HEK293 (cell line): ENCODE measurements at regions not wholly inside any gene's neighbourhood (a gene's known extent, or its start where the extent isn't known, plus 50 kb on each side); places are given as distances from the start of the nearest gene placed in this dataset.

Experiments
- CTCF ChIA-PET: fragments of 350-600 bp; formaldehyde crosslinking; extraction: SDS; loops from one replicate; lab custom pipeline; 2021; ENCODE audit warnings: antibody characterized with exemption; lab: Yijun Ruan, JAX
- POLR2A ChIA-PET: fragments of 300-600 bp; formaldehyde crosslinking; extraction: SDS; loops from one replicate; lab custom pipeline; 2020; ENCODE audit warnings: antibody characterized with exemption, inconsistent platforms; lab: Yijun Ruan, JAX
- H3K27ac ChIP-seq: fragments of 200-500 bp; sonication (Bioruptor generic); 2 replicates; pipeline ENCODE4 v1.5.1; 2014; ENCODE audit warnings: low read depth, low read length, control low read depth, inconsistent platforms; ENCODE audit errors: extremely low read depth
- H3K36me3 ChIP-seq, 2 experiments: fragments of 200-500 bp in 1 of 2; sonication (Bioruptor generic) in 1 of 2; 1 replicate in 1 of 2; 2 replicates in 1 of 2; pipeline ENCODE4 v1.5.1; 2014 to 2017; ENCODE audit warnings: inconsistent platforms in 2 of 2, low read length in 2 of 2; ENCODE audit not compliant: control insufficient read depth in 2 of 2, insufficient read depth in 1 of 2
- H3K4me1 ChIP-seq: fragments of 200-500 bp; sonication (Bioruptor generic); 2 replicates; pipeline ENCODE4 v1.5.1; 2014; ENCODE audit warnings: mild to moderate bottlenecking, low read length, inconsistent platforms; ENCODE audit not compliant: control insufficient read depth, insufficient read depth
- H3K4me3 ChIP-seq: 2 replicates; pipeline ENCODE4 v1.5.1; 2011; ENCODE audit warnings: low read depth, mild to moderate bottlenecking, control low read depth, low read length, moderate library complexity
- H3K9me3 ChIP-seq: fragments of 200-500 bp; sonication (Bioruptor generic); 2 replicates; pipeline ENCODE4 v1.5.1; 2014; ENCODE audit warnings: low read depth, low read length, inconsistent platforms; ENCODE audit not compliant: control insufficient read depth, insufficient read depth
- FEZF1 ChIP-seq: fragments of 450-650 bp; formaldehyde crosslinking; IDR thresholded peaks from 2 replicates; pipeline ENCODE4 v1.5.1; 2016; ENCODE audit warnings: missing biosample characterization, missing genetic modification characterization
- GFI1B ChIP-seq: fragments of 450-650 bp; formaldehyde crosslinking; IDR thresholded peaks from 2 replicates; pipeline ENCODE4 v1.5.1; 2016; ENCODE audit warnings: missing biosample characterization, missing genetic modification characterization
- GLIS1 ChIP-seq: fragments of 450-650 bp; formaldehyde crosslinking; IDR thresholded peaks from 2 replicates; pipeline ENCODE4 v1.5.1; 2016; ENCODE audit warnings: missing biosample characterization, missing genetic modification characterization
- IKZF3 ChIP-seq: fragments of 450-650 bp; IDR thresholded peaks from 2 replicates; pipeline ENCODE4 v1.5.0; 2018; ENCODE audit warnings: missing biosample characterization, mild to moderate bottlenecking, missing genetic modification characterization, moderate library complexity
- KLF1 ChIP-seq: fragments of 450-650 bp; formaldehyde crosslinking; IDR thresholded peaks from 2 replicates; pipeline ENCODE4 v1.5.1; 2016; ENCODE audit warnings: missing biosample characterization, missing genetic modification characterization
- MEIS1 ChIP-seq: sonication (generic); formaldehyde crosslinking; IDR thresholded peaks from 2 replicates; pipeline ENCODE4 v1.8.1; 2022; ENCODE audit warnings: missing genetic modification reagents, mild to moderate bottlenecking, borderline replicate concordance
- MYNN ChIP-seq: fragments of 450-650 bp; formaldehyde crosslinking; IDR thresholded peaks from 2 replicates; pipeline ENCODE4 v1.5.1; 2016; ENCODE audit warnings: missing biosample characterization, missing genetic modification characterization, borderline replicate concordance
- OSR2 ChIP-seq: fragments of 450-650 bp; formaldehyde crosslinking; IDR thresholded peaks from 2 replicates; pipeline ENCODE4 v1.5.1; 2016; ENCODE audit warnings: missing biosample characterization, missing genetic modification characterization
- TCF7L2 ChIP-seq: IDR thresholded peaks from 2 replicates; pipeline ENCODE4 v1.6.1; 2011; ENCODE audit warnings: low read depth, mild to moderate bottlenecking, inconsistent platforms, low read length, moderate library complexity, borderline replicate concordance
- TRIM28 ChIP-seq: IDR thresholded peaks from 2 replicates; pipeline ENCODE4 v1.6.1; 2011; ENCODE audit warnings: low read length, control low read depth, borderline replicate concordance
- YY1 ChIP-seq: fragments of 450-650 bp; formaldehyde crosslinking; IDR thresholded peaks from 2 replicates; pipeline ENCODE4 v1.5.1; 2018; ENCODE audit warnings: missing biosample characterization, missing genetic modification characterization
- ZFP41 ChIP-seq: fragments of 450-650 bp; formaldehyde crosslinking; IDR thresholded peaks from 2 replicates; pipeline ENCODE4 v1.5.1; 2016; ENCODE audit warnings: missing biosample characterization, missing genetic modification characterization, borderline replicate concordance
- ZIC2 ChIP-seq: fragments of 450-650 bp; formaldehyde crosslinking; IDR thresholded peaks from 2 replicates; pipeline ENCODE4 v1.5.1; 2016; ENCODE audit warnings: missing biosample characterization, missing genetic modification characterization
- ZNF114 ChIP-seq: fragments of 450-650 bp; formaldehyde crosslinking; IDR thresholded peaks from 2 replicates; pipeline ENCODE4 v1.5.0; 2017; ENCODE audit warnings: missing biosample characterization, missing genetic modification characterization
- ZNF121 ChIP-seq: fragments of 450-650 bp; formaldehyde crosslinking; IDR thresholded peaks from 2 replicates; pipeline ENCODE4 v1.5.1; 2016; ENCODE audit warnings: missing biosample characterization, missing genetic modification characterization
- ZNF155 ChIP-seq: fragments of 450-650 bp; formaldehyde crosslinking; IDR thresholded peaks from 2 replicates; pipeline ENCODE4 v1.5.1; 2016; ENCODE audit warnings: missing biosample characterization, missing genetic modification characterization
- ZNF221 ChIP-seq: fragments of 450-650 bp; formaldehyde crosslinking; IDR thresholded peaks from 2 replicates; pipeline ENCODE4 v1.5.1; 2017; ENCODE audit warnings: missing biosample characterization, missing genetic modification characterization, borderline replicate concordance
- ZNF23 ChIP-seq: fragments of 450-650 bp; formaldehyde crosslinking; IDR thresholded peaks from 2 replicates; pipeline ENCODE4 v1.5.1; 2016; ENCODE audit warnings: missing biosample characterization, missing genetic modification characterization, borderline replicate concordance
- ZNF266 ChIP-seq: fragments of 450-650 bp; formaldehyde crosslinking; IDR thresholded peaks from 2 replicates; pipeline ENCODE4 v1.5.1; 2016; ENCODE audit warnings: missing biosample characterization, missing genetic modification characterization, low read depth
- ZNF311 ChIP-seq: fragments of 450-650 bp; formaldehyde crosslinking; IDR thresholded peaks from 2 replicates; pipeline ENCODE4 v1.5.1; 2017; ENCODE audit warnings: missing biosample characterization, missing genetic modification characterization, borderline replicate concordance
- ZNF501 ChIP-seq: fragments of 450-650 bp; formaldehyde crosslinking; IDR thresholded peaks from 2 replicates; pipeline ENCODE4 v1.5.1; 2016; ENCODE audit warnings: missing biosample characterization, missing genetic modification characterization
- ZNF510 ChIP-seq: fragments of 450-650 bp; formaldehyde crosslinking; IDR thresholded peaks from 2 replicates; pipeline ENCODE4 v1.5.1; 2018; ENCODE audit warnings: mild to moderate bottlenecking, missing genetic modification characterization, missing biosample characterization; ENCODE audit not compliant: insufficient replicate concordance
- ZNF561 ChIP-seq: fragments of 450-650 bp; IDR thresholded peaks from 2 replicates; pipeline ENCODE4 v1.5.1; 2018; ENCODE audit warnings: missing biosample characterization, missing genetic modification characterization, borderline replicate concordance
- ZNF76 ChIP-seq: fragments of 450-650 bp; formaldehyde crosslinking; IDR thresholded peaks from 2 replicates; pipeline ENCODE4; 2016; ENCODE audit warnings: low read depth, missing biosample characterization, missing genetic modification characterization, borderline replicate concordance
- ZSCAN30 ChIP-seq: fragments of 450-650 bp; IDR thresholded peaks from 2 replicates; pipeline ENCODE4 v1.5.1; 2018; ENCODE audit warnings: missing biosample characterization, mild to moderate bottlenecking, missing genetic modification characterization, moderate library complexity
- TF ChIP-seq, protein P1 (sequence below): fragments of 450-650 bp; formaldehyde crosslinking; IDR thresholded peaks from 2 replicates; pipeline ENCODE4 v1.5.1; 2016; ENCODE audit warnings: missing biosample characterization, missing genetic modification characterization
- TF ChIP-seq, protein P2 (sequence below): fragments of 450-650 bp; formaldehyde crosslinking; IDR thresholded peaks from 2 replicates; pipeline ENCODE4 v1.5.1; 2017; ENCODE audit warnings: missing biosample characterization, missing genetic modification characterization
- TF ChIP-seq, protein P3 (sequence below): fragments of 450-650 bp; formaldehyde crosslinking; IDR thresholded peaks from 2 replicates; pipeline ENCODE4 v1.5.1; 2016; ENCODE audit warnings: missing biosample characterization, missing genetic modification characterization
- TF ChIP-seq, protein P4 (sequence below): fragments of 450-650 bp; formaldehyde crosslinking; IDR thresholded peaks from 2 replicates; pipeline ENCODE4 v1.5.1; 2016; ENCODE audit warnings: missing biosample characterization, missing genetic modification characterization
- TF ChIP-seq, protein P5 (sequence below): fragments of 450-650 bp; formaldehyde crosslinking; IDR thresholded peaks from 2 replicates; pipeline ENCODE4 v1.5.1; 2016; ENCODE audit warnings: missing biosample characterization, missing genetic modification characterization

DNA sequence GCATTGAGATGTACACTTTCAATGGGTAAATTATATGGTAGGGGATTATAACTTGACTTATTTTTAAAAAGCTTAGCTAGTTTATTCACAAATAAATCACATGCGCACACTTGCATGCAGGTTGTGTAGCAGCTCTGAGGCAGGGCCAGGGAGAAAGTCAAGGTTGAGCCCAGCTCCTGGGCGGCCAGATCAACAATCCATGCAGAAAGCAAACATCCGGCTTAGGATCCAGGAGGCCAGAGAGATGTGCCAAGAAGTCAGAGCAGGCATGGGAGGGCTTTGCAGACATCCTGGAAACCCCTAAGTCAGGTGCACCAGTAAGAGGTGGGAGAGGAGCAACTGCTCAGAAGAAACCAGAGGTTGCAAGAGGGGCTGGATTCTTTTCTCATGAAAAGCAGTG lies 186.5 kb downstream of the AXIN2 start (continued):
- TF ChIP-seq, protein P1, sequence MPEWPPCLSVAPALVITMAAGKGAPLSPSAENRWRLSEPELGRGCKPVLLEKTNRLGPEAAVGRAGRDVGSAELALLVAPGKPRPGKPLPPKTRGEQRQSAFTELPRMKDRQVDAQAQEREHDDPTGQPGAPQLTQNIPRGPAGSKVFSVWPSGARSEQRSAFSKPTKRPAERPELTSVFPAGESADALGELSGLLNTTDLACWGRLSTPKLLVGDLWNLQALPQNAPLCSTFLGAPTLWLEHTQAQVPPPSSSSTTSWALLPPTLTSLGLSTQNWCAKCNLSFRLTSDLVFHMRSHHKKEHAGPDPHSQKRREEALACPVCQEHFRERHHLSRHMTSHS: no peak

DNA sequence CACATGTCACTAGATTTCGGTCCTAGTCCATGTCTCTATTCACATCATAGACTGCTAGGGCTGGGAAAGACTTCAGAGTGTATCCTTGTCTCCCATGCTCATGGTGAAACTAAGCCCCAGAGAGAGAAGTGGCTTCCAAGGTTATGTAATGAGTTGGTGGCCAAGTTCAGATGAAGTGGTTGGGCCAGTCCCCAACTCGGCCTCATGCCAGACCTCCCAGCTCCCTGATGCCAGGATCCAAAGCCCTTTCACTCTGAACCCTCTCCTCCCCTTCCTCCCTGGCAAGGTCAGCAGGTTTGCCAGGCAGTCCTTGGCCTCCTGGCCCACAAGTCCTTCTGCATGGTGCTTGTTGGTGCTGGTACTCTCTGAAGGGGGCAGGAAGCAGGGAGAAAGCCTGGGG lies 189.7 kb downstream of the AXIN2 start:
- H3K27ac ChIP-seq: no peak overlapping the region
- POLR2A ChIA-PET: no interaction called here

DNA sequence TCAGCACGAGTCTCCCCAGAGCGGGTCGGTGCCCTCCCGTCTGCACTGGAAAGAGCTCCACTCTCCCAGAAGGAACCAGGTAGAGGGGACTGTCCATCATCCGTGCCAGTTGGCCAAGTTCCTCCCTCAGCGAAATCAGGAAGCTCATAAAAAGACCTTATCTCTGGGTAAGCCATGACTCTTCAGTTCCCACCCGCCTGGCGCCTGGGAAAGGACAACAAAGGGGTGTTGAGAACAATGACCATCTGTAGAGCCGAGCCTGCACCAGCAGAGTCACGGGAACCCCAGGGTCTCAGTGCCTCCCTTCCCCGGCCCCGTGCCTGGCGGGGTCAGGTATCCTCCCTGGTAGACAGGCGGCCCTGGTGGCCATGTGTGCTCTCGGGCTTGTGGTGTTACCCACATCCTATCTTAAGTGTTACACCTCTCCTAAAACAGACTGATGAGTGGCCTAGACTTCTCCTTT lies 190.7 kb downstream of the AXIN2 start:
- CTCF ChIA-PET: no interaction called here
- no peak overlapping the region for H3K27ac ChIP-seq
- H3K9me3 ChIP-seq: no peaks in the 10 kb centered on the region
- H3K4me1 ChIP-seq: 0 out of 2 replicates have a peak, but pooled peaks cover 3% of the 10 kb centered on the region
- POLR2A ChIA-PET: no interaction called here
- H3K4me3 ChIP-seq: no peak overlapping the region
- H3K36me3 ChIP-seq: no peaks in the 10 kb centered on the region
- TF ChIP-seq TRIM28: peak; percentile 77
- peak; percentile 61 for TF ChIP-seq TCF7L2
- no peak for TF ChIP-seq IKZF3 (tag by site-specific recombination)
- no peak for TF ChIP-seq ZNF155 (tag by site-specific recombination)
- no peak for TF ChIP-seq ZNF121
- 0 out of 2 replicates have a peak, but pooled peaks have one; percentile 22 for TF ChIP-seq OSR2 (tag by site-specific recombination)
- TF ChIP-seq, protein P2, sequence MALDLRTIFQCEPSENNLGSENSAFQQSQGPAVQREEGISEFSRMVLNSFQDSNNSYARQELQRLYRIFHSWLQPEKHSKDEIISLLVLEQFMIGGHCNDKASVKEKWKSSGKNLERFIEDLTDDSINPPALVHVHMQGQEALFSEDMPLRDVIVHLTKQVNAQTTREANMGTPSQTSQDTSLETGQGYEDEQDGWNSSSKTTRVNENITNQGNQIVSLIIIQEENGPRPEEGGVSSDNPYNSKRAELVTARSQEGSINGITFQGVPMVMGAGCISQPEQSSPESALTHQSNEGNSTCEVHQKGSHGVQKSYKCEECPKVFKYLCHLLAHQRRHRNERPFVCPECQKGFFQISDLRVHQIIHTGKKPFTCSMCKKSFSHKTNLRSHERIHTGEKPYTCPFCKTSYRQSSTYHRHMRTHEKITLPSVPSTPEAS (tag by site-specific recombination): no peak
- TF ChIP-seq GLIS1: peak; percentile 80
- TF ChIP-seq ZNF311: no peak
- TF ChIP-seq, protein P3, sequence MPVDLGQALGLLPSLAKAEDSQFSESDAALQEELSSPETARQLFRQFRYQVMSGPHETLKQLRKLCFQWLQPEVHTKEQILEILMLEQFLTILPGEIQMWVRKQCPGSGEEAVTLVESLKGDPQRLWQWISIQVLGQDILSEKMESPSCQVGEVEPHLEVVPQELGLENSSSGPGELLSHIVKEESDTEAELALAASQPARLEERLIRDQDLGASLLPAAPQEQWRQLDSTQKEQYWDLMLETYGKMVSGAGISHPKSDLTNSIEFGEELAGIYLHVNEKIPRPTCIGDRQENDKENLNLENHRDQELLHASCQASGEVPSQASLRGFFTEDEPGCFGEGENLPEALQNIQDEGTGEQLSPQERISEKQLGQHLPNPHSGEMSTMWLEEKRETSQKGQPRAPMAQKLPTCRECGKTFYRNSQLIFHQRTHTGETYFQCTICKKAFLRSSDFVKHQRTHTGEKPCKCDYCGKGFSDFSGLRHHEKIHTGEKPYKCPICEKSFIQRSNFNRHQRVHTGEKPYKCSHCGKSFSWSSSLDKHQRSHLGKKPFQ (tag by site-specific recombination): peak; percentile 91
- TF ChIP-seq ZNF561 (tag by site-specific recombination): 0 out of 2 replicates have a peak, but pooled peaks have one; percentile 28
- peak; percentile 90 for TF ChIP-seq ZIC2 (tag by site-specific recombination)
- no peak for TF ChIP-seq YY1
- peak; percentile 49; the same call in 1 of the 2 replicates for TF ChIP-seq ZSCAN30 (tag by site-specific recombination)
- no peak for TF ChIP-seq ZNF23 (tag by site-specific recombination)
- TF ChIP-seq FEZF1 (tag by site-specific recombination): peak; percentile 93

More for the DNA sequence above, 189.7 kb downstream of the AXIN2 start:
- TF ChIP-seq MYNN (tag by site-specific recombination) (no peak), GFI1B (no peak), ZNF76 (no peak), MEIS1 (CRISPR knock-in tag) (no peak), ZNF266 (tag by site-specific recombination) (no peak), ZNF114 (tag by site-specific recombination) (no peak), ZFP41 (tag by site-specific recombination) (no peak), ZNF501 (tag by site-specific recombination) (no peak), ZNF221 (no peak), ZNF510 (no peak), KLF1 (tag by site-specific recombination) (no peak), FEZF1 (tag by site-specific recombination) (no peak)
- TF ChIP-seq, protein P4, sequence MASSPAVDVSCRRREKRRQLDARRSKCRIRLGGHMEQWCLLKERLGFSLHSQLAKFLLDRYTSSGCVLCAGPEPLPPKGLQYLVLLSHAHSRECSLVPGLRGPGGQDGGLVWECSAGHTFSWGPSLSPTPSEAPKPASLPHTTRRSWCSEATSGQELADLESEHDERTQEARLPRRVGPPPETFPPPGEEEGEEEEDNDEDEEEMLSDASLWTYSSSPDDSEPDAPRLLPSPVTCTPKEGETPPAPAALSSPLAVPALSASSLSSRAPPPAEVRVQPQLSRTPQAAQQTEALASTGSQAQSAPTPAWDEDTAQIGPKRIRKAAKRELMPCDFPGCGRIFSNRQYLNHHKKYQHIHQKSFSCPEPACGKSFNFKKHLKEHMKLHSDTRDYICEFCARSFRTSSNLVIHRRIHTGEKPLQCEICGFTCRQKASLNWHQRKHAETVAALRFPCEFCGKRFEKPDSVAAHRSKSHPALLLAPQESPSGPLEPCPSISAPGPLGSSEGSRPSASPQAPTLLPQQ (tag by site-specific recombination): no peak
- TF ChIP-seq, protein P5, sequence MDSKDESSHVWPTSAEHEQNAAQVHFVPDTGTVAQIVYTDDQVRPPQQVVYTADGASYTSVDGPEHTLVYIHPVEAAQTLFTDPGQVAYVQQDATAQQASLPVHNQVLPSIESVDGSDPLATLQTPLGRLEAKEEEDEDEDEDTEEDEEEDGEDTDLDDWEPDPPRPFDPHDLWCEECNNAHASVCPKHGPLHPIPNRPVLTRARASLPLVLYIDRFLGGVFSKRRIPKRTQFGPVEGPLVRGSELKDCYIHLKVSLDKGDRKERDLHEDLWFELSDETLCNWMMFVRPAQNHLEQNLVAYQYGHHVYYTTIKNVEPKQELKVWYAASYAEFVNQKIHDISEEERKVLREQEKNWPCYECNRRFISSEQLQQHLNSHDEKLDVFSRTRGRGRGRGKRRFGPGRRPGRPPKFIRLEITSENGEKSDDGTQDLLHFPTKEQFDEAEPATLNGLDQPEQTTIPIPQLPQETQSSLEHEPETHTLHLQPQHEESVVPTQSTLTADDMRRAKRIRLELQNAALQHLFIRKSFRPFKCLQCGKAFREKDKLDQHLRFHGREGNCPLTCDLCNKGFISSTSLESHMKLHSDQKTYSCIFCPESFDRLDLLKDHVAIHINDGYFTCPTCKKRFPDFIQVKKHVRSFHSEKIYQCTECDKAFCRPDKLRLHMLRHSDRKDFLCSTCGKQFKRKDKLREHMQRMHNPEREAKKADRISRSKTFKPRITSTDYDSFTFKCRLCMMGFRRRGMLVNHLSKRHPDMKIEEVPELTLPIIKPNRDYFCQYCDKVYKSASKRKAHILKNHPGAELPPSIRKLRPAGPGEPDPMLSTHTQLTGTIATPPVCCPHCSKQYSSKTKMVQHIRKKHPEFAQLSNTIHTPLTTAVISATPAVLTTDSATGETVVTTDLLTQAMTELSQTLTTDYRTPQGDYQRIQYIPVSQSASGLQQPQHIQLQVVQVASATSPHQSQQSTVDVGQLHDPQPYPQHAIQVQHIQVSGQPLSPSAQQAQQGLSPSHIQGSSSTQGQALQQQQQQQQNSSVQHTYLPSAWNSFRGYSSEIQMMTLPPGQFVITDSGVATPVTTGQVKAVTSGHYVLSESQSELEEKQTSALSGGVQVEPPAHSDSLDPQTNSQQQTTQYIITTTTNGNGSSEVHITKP: no peak
- TF ChIP-seq, all 188 proteins: peak for 0
- no peaks in the 10 kb centered on the region for H3K36me3 ChIP-seq
- H3K4me1 ChIP-seq: 0 out of 2 replicates have a peak, but pooled peaks cover 3% of the 10 kb centered on the region
- H3K4me3 ChIP-seq: no peak overlapping the region
- CTCF ChIA-PET: no interaction called here
- no peaks in the 10 kb centered on the region for H3K9me3 ChIP-seq
